ENCODE measurements at regions not wholly inside any gene's neighbourhood (a gene's known extent, or its start where the extent isn't known, plus 50 kb on each side); places are given as distances from the start of the nearest gene placed in this dataset.

DNA sequence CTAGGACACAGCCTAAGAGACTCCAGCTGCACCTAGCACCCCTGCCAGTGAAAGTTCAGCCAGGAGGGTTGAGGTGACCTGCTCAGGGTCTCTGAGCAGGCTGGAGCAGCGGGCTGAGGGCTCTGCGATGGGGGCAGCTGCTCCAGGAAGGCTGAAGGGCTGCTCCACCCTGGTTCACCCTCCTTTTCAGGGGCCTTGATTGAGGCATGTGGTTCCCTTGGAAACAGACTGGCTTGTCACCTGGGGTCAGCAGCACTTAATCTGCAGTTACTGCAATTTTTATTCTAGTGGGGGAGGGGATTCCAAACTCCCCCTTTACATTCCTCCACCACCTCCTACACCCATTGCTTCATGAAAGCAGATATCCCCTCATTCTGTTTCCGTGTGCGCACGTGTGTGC is 85.3 kb upstream of the UNC5B start:
- no peak for TF ChIP-seq POLR2A (IDR thresholded peaks at IDR 0.05)
- TF ChIP-seq, protein P1, sequence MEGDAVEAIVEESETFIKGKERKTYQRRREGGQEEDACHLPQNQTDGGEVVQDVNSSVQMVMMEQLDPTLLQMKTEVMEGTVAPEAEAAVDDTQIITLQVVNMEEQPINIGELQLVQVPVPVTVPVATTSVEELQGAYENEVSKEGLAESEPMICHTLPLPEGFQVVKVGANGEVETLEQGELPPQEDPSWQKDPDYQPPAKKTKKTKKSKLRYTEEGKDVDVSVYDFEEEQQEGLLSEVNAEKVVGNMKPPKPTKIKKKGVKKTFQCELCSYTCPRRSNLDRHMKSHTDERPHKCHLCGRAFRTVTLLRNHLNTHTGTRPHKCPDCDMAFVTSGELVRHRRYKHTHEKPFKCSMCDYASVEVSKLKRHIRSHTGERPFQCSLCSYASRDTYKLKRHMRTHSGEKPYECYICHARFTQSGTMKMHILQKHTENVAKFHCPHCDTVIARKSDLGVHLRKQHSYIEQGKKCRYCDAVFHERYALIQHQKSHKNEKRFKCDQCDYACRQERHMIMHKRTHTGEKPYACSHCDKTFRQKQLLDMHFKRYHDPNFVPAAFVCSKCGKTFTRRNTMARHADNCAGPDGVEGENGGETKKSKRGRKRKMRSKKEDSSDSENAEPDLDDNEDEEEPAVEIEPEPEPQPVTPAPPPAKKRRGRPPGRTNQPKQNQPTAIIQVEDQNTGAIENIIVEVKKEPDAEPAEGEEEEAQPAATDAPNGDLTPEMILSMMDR (IDR thresholded peaks at IDR 0.05) = no peak
